Neural progenitor cell (in vitro differentiated cells): ENCODE measurements at regions not wholly inside any gene's neighbourhood (a gene's known extent, or its start where the extent isn't known, plus 50 kb on each side); places are given as distances from the start of the nearest gene placed in this dataset.

Experiments
- EZH2 ChIP-seq: fragments of 200-600 bp; sonication (generic); IDR thresholded peaks from 2 replicates; pipeline ENCODE4 v1.6.1; 2017; ENCODE audit warnings: antibody characterized with exemption, mild to moderate bottlenecking, moderate library complexity
- TF ChIP-seq, protein P1 (sequence below): fragments of 200-600 bp; sonication (generic); IDR thresholded peaks from 2 replicates; pipeline ENCODE4 v1.5.1; 2017; ENCODE audit warnings: antibody characterized with exemption, mild to moderate bottlenecking

DNA sequence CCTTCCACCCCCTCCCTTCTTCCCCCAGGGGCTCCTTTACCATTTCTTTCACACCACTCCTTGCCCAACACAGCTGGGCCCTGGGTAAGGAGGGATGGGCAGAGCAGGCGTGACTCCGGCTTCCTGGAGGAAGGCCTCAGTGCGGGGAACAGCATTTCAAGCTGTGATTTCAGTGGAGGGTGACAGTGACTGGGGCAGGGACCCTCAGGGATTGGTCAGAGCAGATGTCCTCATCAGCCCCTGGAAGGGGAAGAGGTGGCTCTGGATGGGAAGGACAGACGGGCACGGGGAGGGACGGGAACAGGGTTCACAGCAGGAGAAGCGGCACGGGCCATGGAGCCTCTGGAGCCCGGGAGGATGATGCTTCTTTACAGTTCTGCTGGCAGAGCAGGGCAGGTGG, 130.8 kb upstream of the TWIST2 start:
- TF ChIP-seq, protein P1, sequence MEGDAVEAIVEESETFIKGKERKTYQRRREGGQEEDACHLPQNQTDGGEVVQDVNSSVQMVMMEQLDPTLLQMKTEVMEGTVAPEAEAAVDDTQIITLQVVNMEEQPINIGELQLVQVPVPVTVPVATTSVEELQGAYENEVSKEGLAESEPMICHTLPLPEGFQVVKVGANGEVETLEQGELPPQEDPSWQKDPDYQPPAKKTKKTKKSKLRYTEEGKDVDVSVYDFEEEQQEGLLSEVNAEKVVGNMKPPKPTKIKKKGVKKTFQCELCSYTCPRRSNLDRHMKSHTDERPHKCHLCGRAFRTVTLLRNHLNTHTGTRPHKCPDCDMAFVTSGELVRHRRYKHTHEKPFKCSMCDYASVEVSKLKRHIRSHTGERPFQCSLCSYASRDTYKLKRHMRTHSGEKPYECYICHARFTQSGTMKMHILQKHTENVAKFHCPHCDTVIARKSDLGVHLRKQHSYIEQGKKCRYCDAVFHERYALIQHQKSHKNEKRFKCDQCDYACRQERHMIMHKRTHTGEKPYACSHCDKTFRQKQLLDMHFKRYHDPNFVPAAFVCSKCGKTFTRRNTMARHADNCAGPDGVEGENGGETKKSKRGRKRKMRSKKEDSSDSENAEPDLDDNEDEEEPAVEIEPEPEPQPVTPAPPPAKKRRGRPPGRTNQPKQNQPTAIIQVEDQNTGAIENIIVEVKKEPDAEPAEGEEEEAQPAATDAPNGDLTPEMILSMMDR, result no peak
- no peak for TF ChIP-seq EZH2
